HG03066 (cell line): ENCODE measurements at regions not wholly inside any gene's neighbourhood (a gene's known extent, or its start where the extent isn't known, plus 50 kb on each side); places are given as distances from the start of the nearest gene placed in this dataset.
"Not testable (repeated sequence)": the region's sequence is repeated elsewhere in the genome, so short reads cannot be mapped to it uniquely, and the experiment has no call there.

Experiments
- ATAC-seq: cut with Tn5 transposase; IDR thresholded peaks from one replicate; pipeline ENCODE4 v1.9.1; 2021; ENCODE audit warnings: low read depth; ENCODE audit not compliant: unreplicated experiment

DNA sequence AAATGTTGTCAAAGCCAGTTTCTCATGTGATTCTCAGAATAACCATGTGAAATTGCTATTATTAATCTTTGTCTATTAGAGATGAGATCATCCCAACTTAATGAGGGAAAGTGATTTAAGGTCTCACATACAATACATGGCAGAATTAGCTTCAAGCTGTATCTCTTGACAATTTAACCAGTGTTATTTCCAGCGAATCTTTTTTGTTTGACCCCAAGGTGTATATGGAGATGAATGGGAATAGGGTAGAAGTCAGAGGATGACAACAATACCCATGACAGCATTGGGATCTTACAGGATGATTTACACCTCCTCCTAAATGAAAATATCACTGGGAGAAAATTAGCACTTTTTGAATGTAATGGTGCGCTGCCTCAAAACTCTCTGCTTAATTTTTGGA, 290.8 kb upstream of the LUZP2 start:
- no peak for ATAC-seq

DNA sequence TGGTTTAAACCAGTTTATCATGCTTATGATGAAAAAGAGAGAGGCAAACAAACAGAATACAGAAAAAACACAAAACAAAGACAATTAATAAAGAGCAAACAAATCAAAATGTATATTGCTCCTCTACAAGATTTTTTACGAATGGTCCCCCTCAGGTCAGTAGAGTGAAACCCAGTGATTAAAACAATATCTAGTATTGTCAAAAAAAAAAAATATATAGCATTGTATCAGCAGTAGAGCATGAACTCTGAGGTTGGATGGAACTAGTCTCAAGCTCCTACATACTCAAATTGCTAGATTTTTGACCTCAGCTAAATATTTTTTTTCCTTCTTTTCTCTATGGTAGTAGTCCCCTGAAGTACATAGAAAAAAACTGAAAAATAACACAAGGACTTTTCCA, 290.3 kb upstream of the LUZP2 start:
- no peak for ATAC-seq

DNA sequence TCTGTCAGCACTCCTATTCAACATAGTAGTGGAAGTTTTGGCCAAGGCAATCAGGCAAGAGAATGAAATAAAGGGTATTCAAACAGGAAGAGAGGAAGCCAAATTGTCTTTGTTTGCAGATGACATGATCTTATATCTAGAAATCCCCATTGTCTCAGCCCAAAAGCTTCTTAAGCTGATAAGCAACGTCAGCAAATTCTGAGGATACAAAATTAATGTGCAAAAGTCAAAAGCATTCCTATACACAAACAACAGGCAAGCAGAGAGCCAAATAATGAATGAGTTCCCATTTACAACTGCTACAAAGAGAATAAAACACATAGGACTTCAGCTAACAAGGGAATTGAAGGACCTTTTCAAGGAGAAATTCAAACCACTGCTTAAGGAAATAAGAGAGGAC, 280.4 kb upstream of the LUZP2 start:
- ATAC-seq: no peak

DNA sequence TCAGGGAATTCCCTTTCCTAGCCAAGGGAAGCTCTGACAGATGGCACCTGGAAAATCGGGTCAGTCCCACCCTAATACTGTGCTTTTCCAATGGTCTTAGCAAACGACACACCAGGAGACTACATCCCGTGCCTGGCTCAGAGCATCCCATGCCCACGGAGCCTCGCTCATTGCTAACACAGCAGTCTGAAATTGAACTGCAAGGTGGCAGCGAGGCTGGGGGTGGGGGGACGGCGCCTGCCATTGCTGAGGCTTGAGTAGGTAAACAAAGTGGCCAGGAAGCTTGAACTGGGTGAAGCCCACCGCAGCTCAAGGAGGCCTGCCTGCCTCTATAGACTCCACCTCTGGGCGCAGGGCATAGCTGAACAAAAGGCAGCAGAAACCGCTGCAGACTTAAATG, 279.5 kb upstream of the LUZP2 start:
- ATAC-seq: not testable (repeated sequence)

DNA sequence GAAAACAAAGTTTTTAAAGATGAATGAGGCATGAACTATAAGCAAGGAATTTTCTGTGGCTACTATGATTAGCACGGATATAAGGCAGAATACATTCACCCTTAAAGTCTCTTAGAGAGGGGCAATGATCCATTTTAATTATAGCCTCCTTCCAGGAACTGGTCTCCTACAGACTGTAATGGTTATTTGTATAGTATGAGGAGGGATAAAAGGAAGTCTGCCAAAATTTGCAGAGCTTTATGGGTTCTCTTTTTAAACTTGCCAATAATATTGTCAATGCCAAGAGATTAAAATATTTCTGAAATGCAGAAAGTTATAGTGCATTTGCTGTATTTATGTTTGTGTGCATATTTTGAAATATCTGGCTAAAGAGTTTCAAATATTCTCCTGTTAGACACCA, 271.4 kb upstream of the LUZP2 start:
- no peak for ATAC-seq

DNA sequence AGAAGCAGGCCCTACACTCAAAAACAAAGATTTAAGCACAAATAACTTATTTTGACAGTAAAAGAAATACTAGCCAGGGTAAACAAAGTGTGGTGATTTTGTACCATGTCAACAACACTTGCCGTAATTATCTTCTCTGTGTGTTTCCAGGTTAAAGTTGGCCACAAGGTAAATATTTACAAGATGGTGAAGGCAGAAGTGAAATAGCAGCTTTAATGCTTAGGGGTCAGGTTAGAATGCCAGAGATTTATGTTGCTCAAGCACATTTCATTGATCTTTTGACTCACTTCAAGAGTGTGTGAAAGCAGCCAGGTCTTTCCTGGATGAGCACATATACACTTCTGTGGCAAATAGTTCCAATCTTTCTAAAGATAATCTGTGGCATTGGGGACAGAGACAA, 270.2 kb upstream of the LUZP2 start:
- ATAC-seq: no peak

DNA sequence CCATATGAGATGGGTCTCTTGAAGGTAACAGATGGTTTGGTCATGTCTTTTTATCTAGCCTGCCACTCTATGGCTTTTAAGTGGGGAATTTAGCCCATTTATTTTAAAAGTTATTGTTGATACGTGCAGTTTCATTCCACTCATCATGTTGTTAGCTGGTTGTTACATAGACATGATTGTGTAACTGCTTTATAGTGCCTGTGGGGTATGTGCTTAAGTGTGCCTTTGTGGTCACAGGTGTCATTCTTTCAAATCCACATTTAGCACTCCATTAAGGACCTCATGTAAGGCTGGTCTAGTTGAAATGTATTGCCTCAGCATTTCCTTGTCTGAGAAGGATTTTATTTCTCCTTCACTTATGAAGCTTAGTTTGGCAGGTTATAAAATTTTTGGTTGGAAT, 263.8 kb upstream of the LUZP2 start:
- no peak for ATAC-seq

DNA sequence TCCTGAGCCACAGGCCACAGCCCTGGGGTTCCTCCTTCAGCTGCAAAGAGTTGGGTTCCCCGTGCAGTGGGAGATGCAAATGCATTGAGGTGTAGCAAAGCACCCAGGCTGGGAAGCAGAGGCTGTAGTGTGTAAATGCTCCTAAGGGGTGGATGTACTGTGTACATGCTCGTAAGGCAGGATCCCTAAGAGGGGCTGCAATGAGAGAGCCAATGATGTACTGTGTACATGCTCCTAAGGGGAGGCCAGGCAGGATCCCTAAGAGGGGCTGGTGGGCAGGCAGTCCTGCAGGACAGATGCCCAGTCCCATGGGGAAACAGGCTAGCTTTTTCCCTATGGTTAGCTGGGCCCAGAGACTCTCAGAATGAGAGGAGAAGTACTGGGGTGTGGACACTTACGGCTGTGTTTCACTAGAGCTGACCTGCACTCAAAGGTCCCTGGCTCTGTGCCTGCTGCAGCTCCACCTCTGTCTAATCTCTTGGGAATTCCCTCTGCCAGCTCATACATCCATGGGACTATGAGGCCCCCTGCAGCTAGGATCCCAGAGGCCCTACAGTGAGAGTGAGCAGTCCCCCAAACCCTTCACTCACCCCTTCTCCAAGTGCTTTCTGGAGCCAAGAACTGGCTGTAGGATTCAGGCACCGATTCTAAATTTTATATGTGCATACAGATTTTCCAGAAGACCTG, 261.9 kb upstream of the LUZP2 start:
- no peak for ATAC-seq

DNA sequence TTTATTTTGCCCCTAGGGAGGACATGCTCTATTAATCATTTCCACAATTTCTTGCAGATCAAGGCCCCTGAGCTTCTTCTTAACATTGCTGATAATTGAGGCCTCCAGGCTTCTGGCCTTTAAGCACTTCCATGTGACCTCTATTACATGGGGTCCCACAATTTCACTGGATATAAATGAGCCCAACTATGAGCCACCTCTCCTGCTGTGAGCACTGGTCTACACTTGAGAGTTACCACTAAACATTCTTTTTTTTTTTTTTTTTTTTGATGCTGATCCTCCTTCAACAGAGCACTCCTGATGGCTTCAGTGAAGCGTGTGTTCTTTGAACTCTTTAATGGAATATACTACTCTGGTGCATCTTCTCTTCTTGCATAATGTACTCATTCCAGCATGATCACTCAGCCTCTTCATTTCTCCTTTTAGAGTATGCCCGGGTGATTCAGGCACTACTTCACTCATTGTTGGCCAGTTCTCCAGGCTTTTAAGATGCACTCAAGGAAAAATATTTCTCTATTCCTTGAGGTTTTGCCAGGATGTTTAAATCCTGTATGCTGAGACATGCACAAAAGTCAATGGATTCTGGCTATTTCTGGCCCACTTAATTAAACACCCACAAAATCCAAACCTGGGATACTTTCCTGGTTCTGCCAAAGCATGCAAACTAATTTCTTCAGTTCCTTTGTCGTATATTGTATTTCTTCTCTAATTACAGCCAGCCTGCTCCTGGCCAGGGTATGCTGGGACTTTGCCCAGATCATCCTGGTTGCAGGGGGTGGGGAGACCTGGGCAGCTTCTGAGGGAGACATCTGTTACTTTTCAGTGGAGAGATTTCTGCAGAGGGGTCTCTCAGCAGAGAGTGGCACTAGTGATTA, 257.8 kb upstream of the LUZP2 start:
- no peak for ATAC-seq

DNA sequence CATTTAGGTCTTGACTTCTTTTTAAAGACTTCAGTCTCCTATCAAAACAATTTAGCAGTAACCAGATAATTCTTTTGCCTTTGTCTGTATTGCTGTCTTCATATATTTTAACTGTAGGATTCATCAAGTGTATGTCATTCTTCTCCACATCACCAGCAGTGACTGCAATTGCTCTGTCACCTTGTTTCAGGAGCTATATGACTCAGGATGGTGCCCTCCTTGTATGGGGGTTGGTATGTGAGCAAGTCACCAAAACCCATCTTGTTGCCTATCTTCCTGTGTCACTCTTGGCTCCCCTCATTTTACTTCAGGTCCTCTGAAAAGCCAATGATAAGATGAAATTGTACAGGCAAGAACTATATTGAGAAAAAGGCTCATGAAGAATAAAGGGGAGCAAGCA, 256.9 kb upstream of the LUZP2 start:
- ATAC-seq: no peak

DNA sequence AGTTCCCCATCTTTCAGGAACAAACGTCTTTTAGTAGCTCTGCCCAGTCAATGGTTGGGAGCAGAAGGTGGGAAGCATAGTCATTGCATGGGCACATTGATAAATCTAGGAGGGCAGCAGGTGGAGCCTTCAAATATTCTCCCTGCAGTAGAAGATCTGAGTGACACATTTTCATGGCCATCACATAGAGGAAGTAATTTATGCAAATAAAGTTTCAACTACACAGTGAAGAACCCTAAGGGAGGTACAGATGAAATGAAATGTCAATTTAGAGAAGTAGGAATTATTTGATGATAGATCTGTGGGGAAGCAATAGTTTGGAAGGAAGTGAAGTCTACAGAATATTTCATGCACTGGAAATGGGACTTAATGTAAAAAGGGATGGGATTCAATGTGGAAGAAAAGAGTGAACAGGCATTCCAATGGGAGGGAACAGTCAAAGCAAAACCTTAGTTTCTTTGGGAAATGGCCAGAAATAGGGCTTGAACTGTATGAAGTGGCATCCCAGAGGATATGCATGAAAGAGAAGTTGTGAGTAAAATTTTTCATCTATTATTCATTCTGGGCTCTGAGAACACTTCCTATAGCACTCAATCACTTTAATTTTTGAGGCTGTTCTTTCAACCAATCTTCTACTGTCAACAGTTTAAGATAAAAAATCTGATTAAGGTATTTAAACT, 256.2 kb upstream of the LUZP2 start:
- ATAC-seq: no peak

DNA sequence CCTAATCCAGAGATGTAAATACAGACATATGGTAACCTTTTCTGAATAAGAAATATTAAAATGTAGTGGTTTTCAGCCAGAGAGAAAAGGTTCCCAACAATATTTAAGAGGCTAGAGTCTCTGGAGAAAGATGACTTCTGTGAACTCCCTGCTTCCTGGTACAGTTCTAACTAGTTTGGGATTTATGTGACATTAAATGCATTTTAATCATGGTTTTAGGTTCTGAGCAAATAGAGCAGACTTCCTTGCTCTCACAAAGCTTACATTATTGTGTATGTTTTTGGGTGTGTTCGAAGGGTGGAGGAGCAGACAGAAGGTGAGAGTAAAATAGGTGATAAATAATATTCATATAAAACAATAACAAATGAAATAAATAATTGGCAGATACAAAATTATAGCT, 250.1 kb upstream of the LUZP2 start:
- ATAC-seq: no peak

DNA sequence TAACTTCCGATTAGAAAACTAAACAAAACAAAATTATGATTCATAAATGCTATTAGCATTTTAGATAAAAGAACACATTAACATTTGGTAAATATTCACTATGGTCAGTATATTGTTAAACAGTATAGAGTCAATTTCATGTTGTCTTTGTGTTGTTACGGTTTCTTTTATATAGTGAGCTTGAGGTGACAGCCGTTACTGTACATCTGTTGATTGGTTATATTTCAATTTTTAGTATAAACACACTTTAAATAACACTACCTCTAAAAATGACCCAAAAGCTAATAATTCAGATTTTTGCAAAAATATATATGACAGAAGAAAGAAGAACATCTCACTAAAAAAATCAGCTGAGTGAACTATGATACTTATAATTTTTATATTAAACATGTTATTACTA, 249.0 kb upstream of the LUZP2 start:
- ATAC-seq: no peak

DNA sequence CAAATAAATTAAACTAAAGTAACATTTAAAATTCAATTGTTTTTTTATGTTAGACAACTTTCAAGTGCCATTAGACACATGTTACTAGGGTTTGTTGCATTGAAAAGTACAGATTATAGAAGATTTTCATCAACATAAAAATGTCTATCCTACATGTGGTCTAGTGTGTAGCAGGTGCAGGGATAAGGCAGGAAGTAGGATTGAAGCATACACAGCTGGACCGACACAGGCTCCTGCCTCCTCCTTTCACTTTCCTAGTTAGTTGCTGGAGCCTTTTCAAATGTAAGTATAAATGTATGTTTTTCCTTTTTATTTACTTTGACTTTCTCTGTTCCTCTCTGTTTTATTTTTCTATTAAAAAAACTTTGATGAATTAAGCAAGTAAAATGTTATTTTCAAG, 246.9 kb upstream of the LUZP2 start:
- ATAC-seq: no peak

DNA sequence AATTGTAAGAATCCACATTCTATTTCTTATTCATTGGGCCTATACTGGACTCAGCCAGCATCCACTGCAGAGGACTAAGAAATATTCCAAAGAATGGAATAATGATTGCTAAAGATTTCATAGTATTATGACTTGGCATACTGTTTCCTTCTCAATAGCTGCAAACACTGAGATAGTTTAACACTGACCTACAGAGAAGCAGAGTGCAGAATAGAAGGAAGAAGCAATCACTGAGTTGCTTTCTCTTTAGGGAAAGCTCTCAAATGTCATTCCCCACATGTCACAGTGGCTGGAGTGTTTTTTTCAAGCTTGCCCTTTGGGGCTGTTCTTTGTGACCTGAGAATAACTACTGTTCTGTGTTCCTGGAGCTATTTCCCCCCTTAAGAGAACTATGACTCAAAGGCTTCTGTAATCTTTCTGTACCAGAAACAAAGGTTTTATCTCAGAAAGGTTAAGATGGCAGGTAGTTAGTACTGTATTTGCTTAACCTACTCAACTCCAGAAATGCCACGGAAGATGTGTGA, 243.6 kb upstream of the LUZP2 start:
- ATAC-seq: no peak

DNA sequence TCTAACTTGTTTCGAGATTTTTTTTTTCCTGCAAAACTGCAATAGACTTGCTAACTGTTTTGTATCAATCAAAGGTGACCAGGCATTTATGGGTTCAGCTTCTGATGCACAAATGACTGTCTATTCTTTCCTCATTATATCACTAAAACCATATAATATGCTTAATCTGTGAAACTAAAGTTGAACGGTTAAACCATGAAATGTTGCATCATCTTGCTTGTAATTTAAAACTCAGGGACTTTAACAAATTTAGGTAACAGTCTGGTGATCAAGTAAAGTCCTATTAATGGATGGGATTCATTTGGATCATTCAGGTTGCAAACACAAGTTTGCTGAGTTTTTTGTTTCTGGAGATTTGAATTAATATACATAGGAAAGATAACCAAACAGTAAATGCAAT, 232.0 kb upstream of the LUZP2 start:
- no peak for ATAC-seq

DNA sequence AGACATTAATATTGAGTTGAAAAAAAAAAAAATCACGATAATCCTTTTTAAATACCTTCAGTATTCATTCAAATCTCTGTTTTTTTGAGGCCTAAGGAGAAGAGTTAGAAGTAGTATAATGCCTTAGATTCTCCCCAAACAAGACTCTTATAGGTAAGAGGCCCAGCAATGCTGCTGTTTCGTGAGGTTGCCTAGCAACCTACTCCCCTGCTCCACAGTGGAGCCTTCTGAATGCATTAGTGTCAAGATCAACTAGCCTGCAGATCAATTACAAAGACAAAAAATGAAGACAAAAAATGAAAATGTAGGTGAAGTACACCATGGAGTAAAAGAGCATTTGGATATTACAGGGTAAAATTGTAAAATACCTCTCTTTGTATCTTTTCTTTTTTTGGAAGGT, 229.8 kb upstream of the LUZP2 start:
- no peak for ATAC-seq

DNA sequence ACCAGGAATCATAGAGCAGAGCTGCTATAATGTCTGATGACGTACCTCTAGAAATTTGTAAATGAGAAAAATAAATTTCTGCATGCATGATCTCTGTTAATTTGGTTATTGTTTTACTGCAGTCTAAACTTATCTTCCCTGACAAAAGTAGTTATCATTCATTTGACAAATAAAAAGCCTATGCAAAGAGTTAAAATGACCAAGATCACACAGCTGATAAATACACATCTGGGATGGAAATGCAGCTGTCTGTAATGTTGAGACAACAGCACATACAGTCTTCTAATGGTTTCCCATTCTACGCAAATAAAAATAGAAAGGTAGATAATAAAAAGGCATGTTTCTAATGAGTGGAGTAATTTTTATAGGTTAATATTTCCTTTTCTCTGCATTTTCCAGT, 225.1 kb upstream of the LUZP2 start:
- no peak for ATAC-seq

DNA sequence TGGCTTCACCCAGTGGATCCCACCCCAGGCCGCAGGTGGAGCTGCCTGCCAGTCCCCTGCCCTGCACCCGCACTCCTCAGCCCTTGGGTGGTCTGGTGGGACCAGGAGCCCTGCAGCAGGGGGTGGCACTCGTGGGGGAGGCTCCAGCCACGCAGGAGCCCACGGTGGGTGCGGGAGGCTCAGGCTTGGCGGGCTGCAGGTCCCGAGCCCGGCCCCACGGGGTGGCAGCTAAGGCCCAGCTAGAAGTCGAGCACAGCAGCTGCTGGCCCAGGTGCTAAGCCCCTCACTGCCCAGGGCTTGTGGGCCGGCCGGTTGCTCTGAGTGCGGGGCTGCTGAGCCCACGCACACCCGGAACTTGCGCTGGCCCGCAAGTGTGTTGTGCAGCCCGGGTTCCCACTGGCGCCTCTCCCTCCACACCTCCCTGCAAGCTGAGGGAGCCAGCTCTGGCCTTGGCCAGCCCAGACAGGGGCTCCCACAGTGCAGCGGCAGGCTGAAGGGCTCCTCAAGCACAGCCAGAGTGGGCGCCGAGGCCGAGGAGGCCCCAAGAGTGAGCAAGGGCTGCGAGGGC, 222.6 kb upstream of the LUZP2 start:
- not testable (repeated sequence) for ATAC-seq

DNA sequence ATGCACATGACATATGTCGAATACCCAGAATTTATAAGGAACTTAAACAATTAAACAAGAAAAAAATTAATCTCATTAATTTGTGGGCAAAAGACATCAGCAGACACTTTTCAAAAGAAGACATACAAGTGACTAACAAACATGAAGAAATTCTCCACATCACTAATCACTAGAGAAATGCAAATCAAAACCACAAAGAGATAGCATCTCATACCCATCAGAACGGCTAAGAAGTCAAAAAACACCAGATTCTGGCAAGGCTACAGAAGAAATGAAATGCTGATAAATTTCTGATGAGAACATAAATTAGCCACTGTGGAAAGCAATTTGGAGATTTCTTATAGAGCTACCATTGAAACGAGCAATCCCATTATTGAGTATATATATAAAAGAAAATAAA, 210.6 kb upstream of the LUZP2 start:
- no peak for ATAC-seq

DNA sequence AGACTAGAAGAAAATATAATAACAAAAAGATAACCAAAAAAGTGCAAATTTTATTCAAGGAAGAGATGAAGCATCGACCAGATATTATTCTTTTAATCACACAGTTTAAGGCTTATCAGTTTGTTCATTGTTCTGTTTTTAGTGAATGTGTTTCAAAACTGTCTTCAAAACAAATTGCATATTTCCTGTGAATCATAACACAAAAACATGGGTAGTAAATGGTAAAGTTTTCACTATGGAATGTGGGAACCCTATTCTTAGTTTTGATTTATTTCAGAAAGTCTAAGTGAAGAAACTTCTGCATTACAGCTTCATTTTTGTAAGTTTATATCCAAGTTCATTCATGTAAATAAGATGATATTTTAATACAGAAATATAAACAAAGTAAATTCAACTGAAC, 207.6 kb upstream of the LUZP2 start:
- no peak for ATAC-seq
